ENCODE measurements at regions not wholly inside any gene's neighbourhood (a gene's known extent, or its start where the extent isn't known, plus 50 kb on each side); places are given as distances from the start of the nearest gene placed in this dataset.

- DNase-seq (ENCODE audit: low spot score), result no peak
- TF ChIP-seq, protein P1, sequence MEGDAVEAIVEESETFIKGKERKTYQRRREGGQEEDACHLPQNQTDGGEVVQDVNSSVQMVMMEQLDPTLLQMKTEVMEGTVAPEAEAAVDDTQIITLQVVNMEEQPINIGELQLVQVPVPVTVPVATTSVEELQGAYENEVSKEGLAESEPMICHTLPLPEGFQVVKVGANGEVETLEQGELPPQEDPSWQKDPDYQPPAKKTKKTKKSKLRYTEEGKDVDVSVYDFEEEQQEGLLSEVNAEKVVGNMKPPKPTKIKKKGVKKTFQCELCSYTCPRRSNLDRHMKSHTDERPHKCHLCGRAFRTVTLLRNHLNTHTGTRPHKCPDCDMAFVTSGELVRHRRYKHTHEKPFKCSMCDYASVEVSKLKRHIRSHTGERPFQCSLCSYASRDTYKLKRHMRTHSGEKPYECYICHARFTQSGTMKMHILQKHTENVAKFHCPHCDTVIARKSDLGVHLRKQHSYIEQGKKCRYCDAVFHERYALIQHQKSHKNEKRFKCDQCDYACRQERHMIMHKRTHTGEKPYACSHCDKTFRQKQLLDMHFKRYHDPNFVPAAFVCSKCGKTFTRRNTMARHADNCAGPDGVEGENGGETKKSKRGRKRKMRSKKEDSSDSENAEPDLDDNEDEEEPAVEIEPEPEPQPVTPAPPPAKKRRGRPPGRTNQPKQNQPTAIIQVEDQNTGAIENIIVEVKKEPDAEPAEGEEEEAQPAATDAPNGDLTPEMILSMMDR (IDR thresholded peaks at IDR 0.05; ENCODE audit: extremely low read depth, insufficient read depth, missing control alignments), result no peak
- in situ Hi-C loops (cut with MboI; ENCODE audit: low pct_unique_long_range_greater_than_20kb, low sequenced_read_pairs, unreplicated experiment), result no loop called here
These were observed 110.5 kb upstream of the GPR26 start for GRCh38 chr10:123555616-123556015.

DNA sequence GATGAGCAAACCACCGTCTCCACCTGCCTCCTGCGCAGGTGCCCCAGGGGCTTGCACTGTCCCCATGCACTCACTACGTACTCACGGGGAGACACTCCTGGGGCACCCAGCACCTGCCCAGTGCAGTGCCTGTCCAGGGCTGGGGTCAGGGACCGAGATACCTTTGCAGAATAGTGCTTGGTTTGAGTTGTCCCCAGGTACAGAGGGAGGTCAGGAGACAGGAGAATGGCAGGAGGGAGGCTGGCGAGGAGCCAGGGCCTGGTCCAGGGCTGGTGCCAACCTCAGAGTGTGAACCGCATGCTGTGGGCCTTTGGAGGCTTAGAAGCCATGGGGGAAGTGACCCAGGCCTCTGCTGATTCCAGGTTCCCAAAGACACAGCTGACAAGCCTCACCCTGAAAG is 110.1 kb upstream of the GPR26 start:
- in situ Hi-C loops (cut with MboI; ENCODE audit: low pct_unique_long_range_greater_than_20kb, low sequenced_read_pairs, unreplicated experiment), result no loop called here
- TF ChIP-seq, protein P1 (IDR thresholded peaks at IDR 0.05; ENCODE audit: extremely low read depth, insufficient read depth, missing control alignments), result no peak
- DNase-seq (ENCODE audit: low spot score), result no peak

DNA sequence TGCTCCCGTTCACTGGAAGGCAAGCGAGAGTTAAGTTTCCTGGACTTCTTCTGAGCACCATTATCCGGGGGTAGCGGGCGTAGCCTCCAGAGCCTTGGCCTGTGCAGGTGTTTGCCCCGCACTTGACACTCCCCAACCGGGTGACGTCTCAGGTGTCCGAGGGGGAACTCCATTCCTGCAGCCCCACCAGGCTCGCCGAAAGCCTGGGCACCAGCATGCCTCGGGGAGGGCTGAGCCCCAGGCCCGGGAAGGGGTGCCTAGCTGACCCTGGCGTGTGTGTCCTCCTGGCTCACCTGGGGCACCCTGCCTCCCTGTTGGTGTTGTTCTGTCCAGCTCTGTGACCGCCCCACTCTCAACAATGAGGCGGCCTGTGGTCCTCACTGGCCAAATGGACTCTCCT is 109.4 kb upstream of the GPR26 start:
- DNase-seq (ENCODE audit: low spot score), result no peak
- in situ Hi-C loops (cut with MboI; ENCODE audit: low pct_unique_long_range_greater_than_20kb, low sequenced_read_pairs, unreplicated experiment), result no loop called here
- TF ChIP-seq, protein P1 (IDR thresholded peaks at IDR 0.05; ENCODE audit: extremely low read depth, insufficient read depth, missing control alignments), result no peak

DNA sequence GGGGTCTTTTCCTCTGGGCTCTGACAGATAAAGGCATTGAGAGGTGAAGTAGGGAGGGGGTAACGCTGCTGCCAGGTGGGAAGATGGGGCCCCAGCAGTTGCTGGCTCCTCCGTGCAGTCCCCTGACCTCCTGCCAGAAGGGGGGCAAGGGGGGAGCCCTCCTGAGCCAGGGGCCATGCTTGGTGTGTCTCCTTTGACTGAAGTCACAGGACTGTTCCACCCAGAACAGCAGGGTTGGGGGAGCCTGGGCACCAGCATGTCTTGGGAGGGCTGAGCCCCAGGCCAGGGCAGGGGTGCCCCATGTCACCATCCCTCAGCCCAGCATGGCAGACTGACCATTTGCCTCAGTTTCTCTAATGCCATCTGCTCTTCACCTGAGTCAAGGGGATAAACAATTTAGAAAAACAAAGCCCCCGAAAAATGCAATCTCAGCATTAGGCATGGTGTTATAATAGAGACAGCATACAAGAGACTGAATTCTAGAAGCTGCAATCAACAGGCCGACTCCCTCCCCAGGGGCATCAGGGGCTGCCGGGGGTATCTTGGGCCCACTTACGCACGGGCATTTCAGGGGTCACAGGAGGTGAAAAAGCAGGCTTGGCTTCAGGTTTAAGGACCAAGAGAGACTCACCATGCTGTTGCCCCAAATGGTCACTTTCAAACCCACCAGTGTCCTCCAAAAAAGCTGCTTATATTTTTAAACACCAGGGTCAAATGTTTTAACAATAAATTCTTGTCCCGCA is 108.6 kb upstream of the GPR26 start:
- in situ Hi-C loops (cut with MboI; ENCODE audit: low pct_unique_long_range_greater_than_20kb, low sequenced_read_pairs, unreplicated experiment), result no loop called here
- DNase-seq (ENCODE audit: low spot score), result no peak
- TF ChIP-seq, protein P1 (IDR thresholded peaks at IDR 0.05; ENCODE audit: extremely low read depth, insufficient read depth, missing control alignments), result no peak

DNA sequence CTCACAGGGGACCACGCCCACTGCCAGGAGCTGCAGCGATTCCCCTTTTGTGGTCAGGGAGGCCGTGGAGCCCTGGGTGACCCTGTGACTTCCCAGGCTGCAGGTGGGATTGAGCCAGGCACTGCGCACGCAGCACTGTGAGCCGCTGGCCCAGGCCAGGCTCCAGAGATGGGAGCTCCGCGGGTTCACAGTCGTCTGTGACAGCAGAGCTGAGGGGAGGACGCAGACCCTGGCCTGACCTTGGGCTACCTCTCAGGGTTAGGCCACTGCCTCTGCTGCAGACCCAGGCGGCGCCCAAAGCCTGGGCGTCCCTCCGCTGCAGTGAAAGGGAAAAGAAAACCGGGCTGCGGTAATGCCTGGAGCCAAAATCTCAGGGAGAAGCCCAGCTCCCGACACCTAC is 107.5 kb upstream of the GPR26 start:
- TF ChIP-seq, protein P1 (IDR thresholded peaks at IDR 0.05; ENCODE audit: extremely low read depth, insufficient read depth, missing control alignments), result no peak
- in situ Hi-C loops (cut with MboI; ENCODE audit: low pct_unique_long_range_greater_than_20kb, low sequenced_read_pairs, unreplicated experiment), result no loop called here
- DNase-seq (ENCODE audit: low spot score), result no peak

DNA sequence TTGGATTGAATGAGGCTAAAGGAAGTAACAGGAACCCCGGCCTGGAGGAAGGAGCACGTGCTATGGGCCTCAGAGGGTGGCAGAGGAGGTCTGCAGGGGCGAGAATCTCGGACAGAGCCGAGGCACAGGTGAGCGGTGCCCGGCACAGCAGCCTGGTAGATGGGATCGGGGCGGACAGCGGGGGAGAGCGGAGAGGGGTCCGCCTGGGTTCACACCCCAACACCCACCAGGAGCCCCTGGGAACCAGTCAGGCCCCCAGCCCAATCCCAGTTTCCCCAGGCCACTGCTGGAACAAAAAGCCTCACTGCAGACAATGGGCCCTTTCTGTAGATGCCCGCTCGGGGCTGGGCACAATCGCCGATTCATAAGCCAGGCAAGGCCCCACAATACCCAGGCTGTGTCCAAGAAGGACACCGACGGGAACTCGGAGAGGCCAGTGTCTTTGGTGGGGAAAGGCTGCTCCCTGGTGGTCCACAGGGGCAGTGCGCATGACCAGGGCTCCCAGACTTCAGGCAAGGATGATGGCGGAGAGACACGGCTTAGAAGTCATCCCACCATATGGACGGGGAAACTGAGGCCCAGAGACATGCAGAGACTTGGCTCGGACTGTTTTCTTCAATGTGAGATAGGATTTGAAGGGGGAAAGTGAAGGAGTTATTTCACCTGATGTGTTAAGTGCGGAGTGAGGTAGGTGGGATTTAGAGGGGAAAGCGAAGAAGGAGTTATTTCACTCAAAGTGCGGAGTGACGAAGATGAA is 106.9 kb upstream of the GPR26 start:
- DNase-seq (ENCODE audit: low spot score), result peak; percentile 88
- in situ Hi-C loops (cut with MboI; ENCODE audit: low pct_unique_long_range_greater_than_20kb, low sequenced_read_pairs, unreplicated experiment), result no loop called here
- TF ChIP-seq, protein P1 (IDR thresholded peaks at IDR 0.05; ENCODE audit: extremely low read depth, insufficient read depth, missing control alignments), result peak; percentile 99
